Subcutaneous abdominal adipose tissue (tissue), 5 donors: ENCODE measurements at regions not wholly inside any gene's neighbourhood (a gene's known extent, or its start where the extent isn't known, plus 50 kb on each side); places are given as distances from the start of the nearest gene placed in this dataset.
"Not testable (repeated sequence)": the region's sequence is repeated elsewhere in the genome, so short reads cannot be mapped to it uniquely, and the experiment has no call there.

ENCODE experiments used
- H3K27ac ChIP-seq: one replicate; pipeline ENCODE4 v1.7.0; 2013; ENCODE audit warnings: low read depth, mild to moderate bottlenecking, inconsistent platforms, low read length, moderate library complexity
- H3K27me3 ChIP-seq, 5 donors: one replicate each; pipeline ENCODE4 v1.7.0; 2013; ENCODE audit warnings: low read length in 5 of 5, inconsistent platforms in 1 of 5; ENCODE audit not compliant: control insufficient read depth in 5 of 5, insufficient read depth in 4 of 5
- H3K36me3 ChIP-seq, 5 donors: one replicate each; pipeline ENCODE4 v1.7.0; 2013; ENCODE audit warnings: low read length in 5 of 5; ENCODE audit not compliant: control insufficient read depth in 5 of 5, insufficient read depth in 5 of 5
- H3K4me1 ChIP-seq, 5 donors: one replicate each; pipeline ENCODE4 v1.7.0; 2013; ENCODE audit warnings: low read length in 5 of 5, mild to moderate bottlenecking in 3 of 5, moderate library complexity in 1 of 5; ENCODE audit not compliant: control insufficient read depth in 5 of 5, insufficient read depth in 5 of 5
- H3K4me3 ChIP-seq, 5 donors: one replicate each; pipeline ENCODE4 v1.7.0; 2013; ENCODE audit warnings: low read length in 5 of 5, low read depth in 1 of 5
- H3K9ac ChIP-seq, 5 donors: one replicate each; pipeline ENCODE4 v1.7.0; 2013; ENCODE audit warnings: low read length in 5 of 5, mild to moderate bottlenecking in 4 of 5, moderate library complexity in 3 of 5
- H3K9me3 ChIP-seq, 5 donors: one replicate each; pipeline ENCODE4 v1.7.0; 2013; ENCODE audit warnings: low read length in 5 of 5; ENCODE audit not compliant: control insufficient read depth in 5 of 5
- donor health status: healthy.
- donor health status: healthy.
- donor health status: healthy.
- donor health status: healthy.
- donor health status: healthy.

- not testable (repeated sequence) for H3K27me3 ChIP-seq, H3K4me1 ChIP-seq, H3K9me3 ChIP-seq, H3K9ac ChIP-seq, H3K4me3 ChIP-seq, H3K36me3 ChIP-seq, H3K27ac ChIP-seq
These were observed 526.1 kb downstream of the DTWD2 start for GRCh38 chr5:118462276-118462675.

- no peaks in the 10 kb centered on the region for H3K27me3 ChIP-seq
- no peaks in the 10 kb centered on the region for H3K9me3 ChIP-seq
- no peak overlapping the region for H3K4me3 ChIP-seq
- H3K27ac ChIP-seq, result no peak overlapping the region
- H3K36me3 ChIP-seq, result no peaks in the 10 kb centered on the region
- no peaks in the 10 kb centered on the region for H3K4me1 ChIP-seq
- H3K9ac ChIP-seq, result no peak overlapping the region
These were observed 526.9 kb downstream of the DTWD2 start for GRCh38 chr5:118461436-118461835.

GRCh38 chr5:118459490-118459889 lies 528.9 kb downstream of the DTWD2 start:
- Histone ChIP-seq H3K27ac (no peak overlapping the region), H3K4me1 (no peaks in the 10 kb centered on the region), H3K27me3 (no peaks in the 10 kb centered on the region), H3K9me3 (no peaks in the 10 kb centered on the region), H3K36me3 (no peaks in the 10 kb centered on the region), H3K9ac (no peak overlapping the region), H3K4me3 (no peak overlapping the region)

GRCh38 chr5:118456085-118456484 lies 532.3 kb downstream of the DTWD2 start:
- H3K36me3 ChIP-seq, result no peaks in the 10 kb centered on the region
- no peak overlapping the region for H3K9ac ChIP-seq
- H3K27ac ChIP-seq, result no peak overlapping the region
- H3K4me3 ChIP-seq, result no peak overlapping the region
- no peaks in the 10 kb centered on the region for H3K9me3 ChIP-seq
- H3K27me3 ChIP-seq, result no peaks in the 10 kb centered on the region
- H3K4me1 ChIP-seq, result no peaks in the 10 kb centered on the region

- no peak overlapping the region for H3K9ac ChIP-seq
- no peaks in the 10 kb centered on the region for H3K4me1 ChIP-seq
- no peaks in the 10 kb centered on the region for H3K27me3 ChIP-seq
- H3K27ac ChIP-seq, result no peak overlapping the region
- no peaks in the 10 kb centered on the region for H3K9me3 ChIP-seq
- no peaks in the 10 kb centered on the region for H3K36me3 ChIP-seq
- no peak overlapping the region for H3K4me3 ChIP-seq
These were observed 536.6 kb downstream of the DTWD2 start for GRCh38 chr5:118451697-118452247.

- H3K4me3 ChIP-seq, result no peak overlapping the region
- no peak overlapping the region for H3K27ac ChIP-seq
- H3K4me1 ChIP-seq, result no peaks in the 10 kb centered on the region
- H3K27me3 ChIP-seq, result no peaks in the 10 kb centered on the region
- H3K9ac ChIP-seq, result no peak overlapping the region
- no peaks in the 10 kb centered on the region for H3K36me3 ChIP-seq
- no peaks in the 10 kb centered on the region for H3K9me3 ChIP-seq
These were observed 537.6 kb downstream of the DTWD2 start for GRCh38 chr5:118450554-118451332.

- Histone ChIP-seq H3K27me3 (no peaks in the 10 kb centered on the region), H3K27ac (no peak overlapping the region), H3K9me3 (no peaks in the 10 kb centered on the region), H3K9ac (no peak overlapping the region), H3K36me3 (no peaks in the 10 kb centered on the region), H3K4me1 (no peaks in the 10 kb centered on the region), H3K4me3 (no peak overlapping the region)
These were observed 541.0 kb downstream of the DTWD2 start for GRCh38 chr5:118447350-118447749.

GRCh38 chr5:118441956-118442355 lies 546.4 kb downstream of the DTWD2 start:
- Histone ChIP-seq H3K27me3 (no peaks in the 10 kb centered on the region), H3K4me3 (no peak overlapping the region), H3K27ac (no peak overlapping the region), H3K9ac (no peak overlapping the region), H3K4me1 (no peaks in the 10 kb centered on the region), H3K36me3 (no peaks in the 10 kb centered on the region), H3K9me3 (no peaks in the 10 kb centered on the region)

GRCh38 chr5:118441034-118441433 lies 547.3 kb downstream of the DTWD2 start:
- Histone ChIP-seq H3K36me3 (no peaks in the 10 kb centered on the region), H3K27me3 (no peaks in the 10 kb centered on the region), H3K27ac (no peak overlapping the region), H3K4me1 (no peaks in the 10 kb centered on the region), H3K9me3 (no peaks in the 10 kb centered on the region), H3K9ac (no peak overlapping the region), H3K4me3 (no peak overlapping the region)

- no peaks in the 10 kb centered on the region for H3K9me3 ChIP-seq
- H3K36me3 ChIP-seq, result no peaks in the 10 kb centered on the region
- no peaks in the 10 kb centered on the region for H3K4me1 ChIP-seq
- no peaks in the 10 kb centered on the region for H3K27me3 ChIP-seq
- H3K27ac ChIP-seq, result no peak overlapping the region
- H3K9ac ChIP-seq, result no peak overlapping the region
- no peak overlapping the region for H3K4me3 ChIP-seq
These were observed 547.9 kb downstream of the DTWD2 start for GRCh38 chr5:118440496-118440895.
